Stimulated activated CD4-positive, alpha-beta T cell treated with anti-CD3 and anti-CD28 coated beads, Interleukin-1b, Interleukin-23, amount 100 ng/mL, for 48 hours (primary cell): ENCODE measurements at regions not wholly inside any gene's neighbourhood (a gene's known extent, or its start where the extent isn't known, plus 50 kb on each side); places are given as distances from the start of the nearest gene placed in this dataset.

Experiments used
- DNase-seq: peaks from one replicate; pipeline ENCODE4 v3.0.0-alpha.2; 2020

DNA sequence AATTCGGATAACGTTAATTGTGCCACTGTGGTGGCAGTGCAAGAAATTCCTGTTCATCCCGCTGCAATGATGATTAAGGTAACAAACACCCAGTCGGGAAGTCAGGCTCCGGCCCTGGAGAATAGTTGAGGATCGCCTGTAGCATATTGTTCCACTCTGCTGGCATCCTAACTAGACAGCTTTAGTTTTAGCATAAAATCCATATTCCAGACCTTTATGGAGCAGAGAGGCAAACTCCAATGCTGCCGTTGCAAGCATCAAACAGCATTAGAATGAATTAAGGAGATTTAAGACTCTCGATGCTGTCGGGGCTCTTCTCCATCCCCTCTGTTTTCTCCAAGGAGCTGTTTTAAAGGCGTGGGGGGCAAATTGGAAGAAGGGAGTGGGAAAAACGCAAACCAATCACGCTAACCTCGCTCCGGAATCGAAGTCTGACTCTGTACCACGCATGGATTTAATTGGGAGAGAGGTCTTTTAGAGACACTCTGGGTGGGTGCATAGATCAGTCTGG lies 660.4 kb downstream of the VRK1 start:
- no peak for DNase-seq

DNA sequence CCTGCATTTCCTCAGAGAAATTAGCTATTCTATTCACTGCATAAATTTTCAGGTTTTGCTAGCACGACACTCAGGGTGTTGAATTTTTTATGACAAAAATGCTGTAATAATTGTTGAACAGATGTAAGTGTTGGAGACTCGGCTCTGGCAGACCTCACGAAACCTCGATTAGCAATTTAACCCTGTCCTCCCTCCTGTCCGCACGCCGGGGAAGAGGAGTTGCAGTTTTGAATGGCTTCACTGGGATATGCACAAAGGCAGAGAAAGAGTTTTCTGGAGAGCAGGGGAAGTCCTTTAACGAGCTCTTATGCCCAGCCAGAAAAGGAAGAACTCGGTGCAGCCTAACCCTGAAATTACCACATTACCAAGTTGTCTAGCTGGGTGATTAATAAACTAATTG lies 661.1 kb downstream of the VRK1 start:
- DNase-seq: no peak

DNA sequence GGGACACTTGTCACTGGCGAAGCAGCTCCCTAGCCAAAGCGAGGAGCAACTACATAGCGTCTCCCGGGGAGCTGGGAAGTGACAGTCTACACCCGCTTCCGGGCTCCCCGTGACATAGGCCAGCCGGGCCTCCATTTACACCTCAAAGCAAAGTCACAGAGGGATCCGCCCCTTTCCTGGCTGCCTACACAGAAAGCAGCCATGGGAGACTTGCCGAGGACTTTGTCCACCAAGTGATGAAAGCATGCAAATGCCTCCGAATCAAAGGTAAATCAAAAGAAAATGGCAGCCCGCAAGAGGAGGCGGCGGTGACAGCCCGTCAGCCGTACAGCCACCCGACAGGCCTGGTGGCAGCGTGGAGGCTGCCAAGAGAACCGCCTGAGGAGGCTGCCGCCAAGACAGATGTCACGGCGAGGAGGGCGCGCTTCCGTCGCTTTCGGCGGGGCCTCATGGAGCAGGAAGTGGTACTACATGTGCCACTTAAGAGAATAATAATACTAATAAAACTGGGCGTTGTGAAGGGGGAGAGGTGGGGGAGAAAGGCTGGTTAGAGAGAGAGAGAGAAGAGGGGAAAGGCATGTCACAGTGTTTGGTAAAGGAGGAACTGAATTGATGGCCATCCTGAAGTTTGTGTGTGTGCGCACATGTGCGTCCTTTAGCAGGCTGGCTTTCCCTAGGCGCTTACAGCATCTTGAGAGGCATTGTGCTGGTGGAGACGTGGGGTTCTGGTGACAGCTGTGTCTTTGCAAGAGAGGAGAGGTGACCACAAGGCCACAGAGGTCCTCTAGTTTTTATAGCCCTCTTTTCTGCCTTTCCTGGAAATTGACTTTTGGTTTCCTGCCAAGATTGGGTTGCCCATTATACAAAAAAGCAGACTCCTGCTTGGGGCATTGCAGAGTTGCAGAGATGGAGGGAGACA lies 661.7 kb downstream of the VRK1 start:
- DNase-seq: peak; percentile 84

DNA sequence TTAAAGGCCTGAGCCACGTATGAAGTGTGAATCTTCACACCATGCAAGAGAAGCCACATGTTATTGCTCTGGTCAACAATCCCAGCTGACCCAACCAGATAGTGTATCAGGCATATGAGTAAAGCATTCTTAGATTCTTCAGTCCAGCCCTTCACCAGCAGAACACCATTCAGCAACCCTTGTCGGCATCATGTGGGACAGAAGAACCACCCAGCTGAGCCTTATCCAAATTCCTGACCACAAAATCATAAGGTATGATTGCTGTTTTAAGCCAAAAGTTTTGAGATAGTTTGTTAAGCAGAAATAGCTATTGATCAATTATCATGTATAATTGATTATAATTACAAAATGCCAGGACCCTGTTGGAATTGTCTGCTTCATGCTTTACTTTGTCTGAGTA lies 664.9 kb downstream of the VRK1 start:
- no peak for DNase-seq

DNA sequence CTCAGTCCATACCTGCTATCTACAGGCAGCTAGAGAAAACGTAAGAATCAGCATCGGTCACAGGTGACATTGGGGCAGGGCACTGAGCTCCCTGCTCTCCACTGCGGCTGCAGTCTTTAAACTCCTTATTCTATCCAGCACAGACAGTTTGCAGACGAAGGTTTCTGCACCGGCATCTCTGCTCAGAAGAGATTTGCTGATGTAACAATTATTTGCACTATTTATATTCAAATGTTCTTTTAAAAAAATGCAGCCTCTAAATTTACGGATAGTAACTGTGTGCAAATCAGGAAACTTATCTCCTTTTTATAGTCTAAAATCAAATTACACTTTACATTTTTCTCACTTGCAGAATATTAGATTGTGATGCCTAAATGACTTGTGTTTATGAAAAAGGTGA lies 671.0 kb downstream of the VRK1 start:
- no peak for DNase-seq

DNA sequence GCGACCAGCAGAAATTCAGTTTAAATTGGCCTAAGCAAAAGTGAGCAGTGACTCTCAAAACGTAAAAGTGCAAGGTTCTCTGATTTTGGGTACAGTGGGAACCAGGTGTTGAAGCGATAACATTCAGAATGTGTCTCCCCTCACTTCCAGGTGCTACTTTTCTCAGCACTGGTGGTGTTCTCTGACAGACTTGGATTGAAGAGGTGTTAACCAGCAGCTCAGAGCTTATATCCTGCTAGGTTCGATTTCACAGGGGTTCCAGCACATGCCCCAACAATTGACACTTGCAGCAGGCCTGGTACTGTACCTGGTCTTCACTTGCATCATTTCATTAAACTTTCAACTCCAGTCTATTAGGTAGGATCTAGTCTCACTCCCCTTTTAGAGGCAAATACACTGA lies 680.2 kb downstream of the VRK1 start:
- no peak for DNase-seq

DNA sequence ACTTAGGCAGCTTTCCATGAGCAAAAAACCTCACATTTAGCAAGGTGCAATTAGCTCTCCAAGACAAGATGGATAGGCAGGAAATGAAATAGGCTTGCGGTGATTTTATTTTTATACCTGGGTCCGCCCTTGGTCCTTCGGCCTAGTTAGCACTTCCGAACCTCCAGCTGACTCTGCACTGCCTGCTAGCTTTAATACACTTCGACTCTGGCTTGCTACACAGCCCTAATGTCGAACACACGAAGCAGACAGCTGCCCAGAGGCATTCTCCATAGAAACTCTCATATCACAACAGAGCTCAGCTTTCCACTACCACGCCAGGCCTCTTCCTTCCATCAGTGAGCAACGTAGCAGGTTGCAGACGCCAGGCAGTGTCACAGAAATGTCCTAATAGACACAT lies 688.0 kb downstream of the VRK1 start:
- DNase-seq: no peak

DNA sequence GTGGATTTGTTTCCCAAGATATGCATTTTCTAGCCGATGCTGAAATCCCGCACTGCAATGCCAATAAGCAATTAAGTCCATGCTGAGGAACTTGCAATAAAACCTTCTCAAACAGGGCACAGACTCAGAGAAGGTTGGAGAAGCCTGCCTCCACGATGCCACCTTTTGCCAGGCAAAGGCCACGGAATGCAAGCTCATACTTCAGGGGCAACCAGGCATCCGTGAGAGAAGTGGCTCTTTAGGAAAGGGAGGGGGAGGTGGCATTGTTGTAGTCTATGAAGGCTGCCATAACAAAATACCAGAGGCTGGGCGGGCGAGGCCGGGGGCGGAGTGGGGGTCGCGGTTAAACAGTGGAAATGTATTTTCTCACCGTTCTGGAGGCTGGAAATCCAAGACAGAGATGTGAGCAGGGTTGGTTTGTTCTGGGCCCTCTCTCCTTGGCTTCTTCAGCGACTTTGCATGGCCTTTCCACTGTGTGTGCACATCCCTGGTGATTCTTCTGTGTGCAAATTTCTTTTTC lies 689.5 kb downstream of the VRK1 start:
- no peak for DNase-seq

DNA sequence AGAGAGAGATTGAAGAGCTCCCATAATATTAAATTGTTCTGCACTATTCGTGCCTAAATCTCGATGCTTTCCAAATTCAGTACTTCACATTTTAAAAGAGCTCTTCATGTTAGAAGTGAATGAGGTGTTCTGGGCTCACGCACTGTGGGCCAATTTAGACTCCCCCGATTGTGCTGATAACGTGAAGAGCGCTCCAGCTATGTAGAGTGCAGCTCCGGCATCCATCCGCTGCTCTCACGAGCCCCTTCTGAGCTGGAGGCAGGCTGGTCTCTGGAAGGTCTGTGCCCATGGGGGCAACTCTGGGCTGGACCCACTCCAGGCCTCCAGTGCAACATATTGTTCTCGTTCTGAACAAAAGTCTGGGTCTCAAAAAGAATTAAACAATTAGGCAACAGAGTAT lies 692.6 kb downstream of the VRK1 start:
- DNase-seq: no peak

DNA sequence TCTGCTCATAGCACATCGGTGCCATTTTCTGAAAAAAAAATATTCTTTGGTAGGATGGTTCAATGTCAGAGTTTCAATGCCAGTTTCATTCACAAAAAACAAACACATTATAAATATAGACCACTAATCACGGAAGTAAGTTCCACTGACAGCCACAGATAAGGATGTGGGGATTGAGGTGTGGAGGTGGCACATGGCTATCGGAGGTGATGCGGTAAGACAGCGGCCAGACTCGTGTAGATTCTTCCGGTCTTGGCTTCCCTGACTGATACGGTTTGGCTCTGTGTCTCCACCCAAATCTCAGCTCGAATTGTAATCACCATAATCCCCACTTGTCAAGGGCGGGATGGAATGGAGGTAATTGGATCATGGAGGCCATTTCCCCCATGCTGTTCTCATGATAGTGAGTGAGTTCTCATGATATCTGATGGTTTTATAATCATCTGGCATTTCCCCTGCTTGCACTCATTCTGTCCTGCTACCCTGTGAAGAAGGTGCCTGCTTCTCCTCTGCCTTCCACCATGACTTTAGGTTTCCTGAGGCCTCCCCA lies 693.4 kb downstream of the VRK1 start:
- DNase-seq: no peak

DNA sequence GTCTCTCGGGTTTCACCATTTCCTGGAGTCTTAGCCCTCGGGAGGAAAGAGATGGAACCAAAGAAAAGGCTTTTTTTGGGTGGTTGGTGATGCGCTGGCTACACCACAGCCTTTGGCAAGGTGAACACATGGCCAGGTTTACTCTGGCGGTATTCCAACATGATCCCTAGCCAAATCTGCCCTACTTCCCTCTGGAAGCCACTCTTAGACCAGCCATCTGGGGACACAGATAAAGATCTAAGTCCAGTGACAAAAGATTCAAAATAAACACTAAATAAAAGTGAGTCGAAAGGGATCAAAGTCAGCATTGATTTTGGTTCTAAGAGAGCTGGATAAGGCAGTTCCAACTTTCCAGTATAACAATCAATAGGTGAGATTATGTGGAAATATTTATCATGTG lies 694.5 kb downstream of the VRK1 start:
- DNase-seq: no peak

DNA sequence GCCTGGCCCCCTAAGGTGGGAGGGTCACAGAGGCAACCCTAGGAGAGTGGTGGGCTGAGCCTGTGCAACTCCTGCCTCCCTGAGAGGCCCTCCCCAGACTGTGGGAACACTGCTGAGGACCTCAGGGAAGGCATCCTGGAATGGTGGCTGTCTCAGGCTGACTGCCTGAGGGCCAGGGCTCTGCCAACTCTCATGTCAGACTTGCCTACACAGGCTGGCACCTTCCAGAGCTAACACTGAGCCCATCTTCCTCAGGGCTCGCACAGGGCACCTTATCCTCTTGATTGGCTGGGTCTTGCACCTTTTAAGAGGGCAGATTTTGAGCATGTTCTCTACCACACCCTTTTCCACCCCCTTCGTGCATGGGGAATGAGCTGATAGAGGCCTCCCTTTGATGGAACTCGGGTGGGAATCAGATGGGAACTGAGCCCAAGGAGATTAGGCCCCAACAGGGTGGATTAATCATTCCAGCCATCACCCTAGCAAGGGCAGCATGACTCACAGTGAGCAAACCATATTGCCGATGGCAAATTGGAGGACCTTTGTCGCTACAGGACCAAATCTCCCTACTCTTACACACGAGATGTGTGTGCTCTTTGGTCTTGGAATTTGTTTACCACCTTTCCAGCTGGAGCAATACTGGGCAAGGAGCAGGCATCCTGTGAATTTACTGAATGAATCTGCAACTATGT lies 702.8 kb downstream of the VRK1 start:
- DNase-seq: no peak

DNA sequence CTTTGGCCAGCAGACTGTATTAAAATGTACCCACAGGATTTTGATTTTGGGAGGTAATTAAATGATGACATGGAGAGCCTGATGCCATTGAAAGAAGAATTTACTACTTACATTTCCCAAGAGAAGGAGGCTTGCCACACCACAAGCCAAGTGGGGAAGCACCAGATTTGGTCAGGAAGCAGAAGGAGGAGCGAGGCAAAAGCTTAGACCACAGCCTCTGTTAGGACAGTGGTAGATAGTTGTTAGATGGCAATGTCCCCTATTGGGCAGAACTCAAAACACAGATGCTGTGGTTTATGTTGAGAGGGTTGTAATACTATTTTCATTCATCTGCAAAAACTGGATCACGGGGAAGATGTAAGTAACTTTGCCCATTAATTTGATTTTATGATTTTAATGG lies 709.4 kb downstream of the VRK1 start:
- no peak for DNase-seq

DNA sequence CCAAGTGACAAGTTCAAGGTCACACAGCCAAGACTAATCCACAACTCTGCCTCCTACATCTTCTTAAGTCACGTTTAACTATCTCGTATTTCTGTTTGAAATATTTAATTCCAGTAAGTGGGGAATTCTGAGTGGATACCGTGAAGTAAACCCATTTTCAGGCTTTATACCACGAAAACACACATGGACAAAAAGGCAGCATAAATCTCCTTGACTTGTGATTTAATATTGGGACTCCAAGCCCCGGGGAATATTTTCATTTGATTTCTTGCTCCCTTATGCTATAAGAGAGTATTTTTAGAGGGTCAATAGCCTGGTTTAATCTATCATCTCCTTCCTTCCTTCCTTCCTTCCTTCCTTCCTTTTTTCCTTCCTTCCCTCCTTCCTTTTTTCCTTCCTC lies 716.7 kb downstream of the VRK1 start:
- no peak for DNase-seq

DNA sequence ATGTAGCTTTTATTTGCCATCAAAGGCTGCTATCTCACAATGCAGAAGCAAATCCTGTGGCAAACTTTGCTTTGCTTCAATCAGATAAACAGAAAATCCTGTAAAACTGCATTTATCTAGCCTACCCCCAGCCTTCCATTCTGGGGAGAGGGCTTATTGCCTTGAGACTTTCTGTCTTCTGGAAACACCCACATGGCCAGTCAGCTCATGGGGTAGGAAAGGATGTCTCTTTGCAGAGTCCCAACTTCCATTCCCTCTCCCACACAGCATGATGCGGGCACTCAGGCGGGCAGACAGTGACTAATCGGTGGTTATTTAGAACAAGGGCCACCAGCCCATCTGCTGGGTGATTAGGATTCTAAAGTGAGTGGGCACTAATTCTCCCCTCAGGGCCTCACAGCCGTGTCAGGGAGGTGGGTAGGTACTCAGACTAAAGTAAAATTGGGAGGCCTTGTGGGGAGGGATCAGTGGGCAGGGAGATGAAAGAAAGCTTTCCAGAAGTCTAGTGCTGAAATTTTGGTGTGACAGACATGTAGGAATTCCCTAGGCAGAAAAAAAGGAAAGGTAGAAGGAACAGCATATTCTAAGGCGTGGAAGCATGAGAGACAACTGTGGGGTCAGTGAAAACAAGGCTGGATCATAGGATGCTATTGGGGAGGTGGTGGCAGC lies 720.5 kb downstream of the VRK1 start:
- no peak for DNase-seq

DNA sequence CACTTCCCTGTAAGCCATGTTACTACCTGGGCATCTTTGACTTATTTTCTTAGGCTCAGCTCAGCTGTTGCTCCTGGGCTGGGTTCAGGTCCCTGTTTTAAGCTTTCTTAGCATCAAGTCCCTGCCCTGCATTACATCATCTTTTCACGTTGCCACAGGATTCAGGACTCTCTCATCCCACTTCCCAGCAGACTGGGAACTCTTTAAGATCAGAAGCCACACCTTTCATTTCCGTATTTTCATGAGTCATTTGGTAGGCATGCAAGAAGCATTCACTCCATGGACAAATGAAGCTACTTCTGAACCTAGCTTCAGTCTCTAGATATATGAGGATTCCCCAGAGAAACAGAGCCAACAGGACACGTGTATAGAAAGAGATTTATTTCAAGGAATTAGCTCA lies 726.8 kb downstream of the VRK1 start:
- no peak for DNase-seq

DNA sequence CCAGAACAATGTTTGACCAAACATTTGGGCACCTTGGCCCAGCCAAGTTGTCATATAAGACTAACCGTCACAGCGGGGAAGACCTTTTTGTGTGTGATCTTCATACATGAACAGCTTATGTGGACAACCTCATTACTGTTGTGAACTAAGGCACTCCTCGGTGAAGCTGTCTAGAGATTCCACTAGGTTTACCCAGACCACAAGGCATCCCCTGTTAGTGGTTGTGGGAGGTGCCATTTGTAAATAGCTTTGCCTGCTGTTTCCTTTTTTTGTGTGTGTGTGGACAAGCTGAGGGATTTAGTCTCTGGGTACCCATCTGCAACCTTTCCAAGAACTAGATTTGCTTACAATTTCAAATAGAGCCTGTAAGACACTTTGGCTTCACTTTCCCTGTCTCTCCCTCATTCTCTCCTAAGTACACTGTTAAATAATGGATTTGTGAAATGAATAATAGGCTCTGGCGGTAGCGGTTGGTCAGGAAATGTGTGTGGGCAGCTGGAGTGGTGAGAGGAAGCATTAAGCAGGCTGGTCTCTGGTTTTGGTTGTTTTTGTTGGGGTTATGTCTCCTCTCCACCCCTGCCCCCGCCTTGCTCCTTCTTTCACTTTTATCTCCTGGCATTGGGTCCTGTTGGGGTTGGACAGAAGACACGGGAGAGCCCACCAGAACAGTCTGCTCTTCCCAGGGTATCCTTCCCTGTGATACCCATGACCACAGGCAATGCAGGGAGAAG lies 727.6 kb downstream of the VRK1 start:
- no peak for DNase-seq

DNA sequence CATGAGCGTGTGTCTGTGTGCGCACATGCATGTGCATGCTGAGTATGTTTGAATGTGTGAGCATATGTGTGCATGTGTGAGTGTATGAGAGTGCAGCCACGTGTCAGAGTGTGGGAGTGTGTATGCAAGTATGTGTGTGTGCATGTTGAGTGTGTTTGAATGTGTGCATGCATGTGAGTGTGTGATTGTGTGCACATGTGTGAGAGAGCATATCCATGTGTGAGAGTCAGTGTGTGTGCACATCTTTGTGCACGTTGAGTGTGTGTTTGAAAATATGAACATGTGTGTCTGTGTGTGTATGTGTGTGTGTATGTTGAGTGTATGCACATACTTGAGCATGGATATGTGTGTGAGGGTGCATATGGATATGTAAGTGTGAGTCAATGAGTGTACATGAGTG lies 730.8 kb downstream of the VRK1 start:
- DNase-seq: no peak

DNA sequence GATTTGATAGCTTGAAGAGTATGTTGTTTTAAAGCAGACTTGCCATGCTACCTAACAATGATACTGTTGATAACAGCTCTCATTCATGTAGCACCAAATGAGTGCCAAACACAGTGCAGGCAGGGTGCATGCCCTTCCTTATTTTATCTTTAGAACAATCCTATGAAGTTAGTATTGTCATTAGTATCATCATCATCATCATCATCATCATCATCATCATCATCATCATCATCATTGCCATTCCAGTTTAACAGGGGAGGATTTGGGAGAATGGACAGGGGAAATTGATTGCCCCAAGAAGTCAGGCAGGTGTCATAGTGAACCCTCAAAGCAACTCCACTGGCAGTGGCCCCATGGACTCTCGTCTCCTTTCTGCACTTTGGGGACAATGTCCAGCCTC lies 734.9 kb downstream of the VRK1 start:
- no peak for DNase-seq

DNA sequence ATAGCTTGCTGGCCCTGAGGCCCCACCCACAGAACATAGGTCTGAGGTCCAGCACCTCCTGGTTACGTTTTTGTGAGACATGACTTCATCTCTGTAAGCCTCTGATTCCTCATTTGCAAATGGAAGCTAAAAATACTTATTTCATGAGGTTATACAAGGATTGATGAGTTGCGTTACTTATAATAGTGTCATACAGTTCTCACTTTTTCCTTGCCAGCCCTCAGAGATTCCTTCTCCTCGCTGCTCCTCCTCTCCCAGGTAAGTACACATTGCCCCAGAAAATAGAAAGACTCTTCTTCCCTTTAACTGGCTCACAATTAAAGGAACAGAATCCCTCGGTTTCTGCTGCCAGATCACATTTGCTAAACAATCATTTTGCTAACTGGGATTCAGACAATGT lies 739.2 kb downstream of the VRK1 start:
- DNase-seq: no peak

DNA sequence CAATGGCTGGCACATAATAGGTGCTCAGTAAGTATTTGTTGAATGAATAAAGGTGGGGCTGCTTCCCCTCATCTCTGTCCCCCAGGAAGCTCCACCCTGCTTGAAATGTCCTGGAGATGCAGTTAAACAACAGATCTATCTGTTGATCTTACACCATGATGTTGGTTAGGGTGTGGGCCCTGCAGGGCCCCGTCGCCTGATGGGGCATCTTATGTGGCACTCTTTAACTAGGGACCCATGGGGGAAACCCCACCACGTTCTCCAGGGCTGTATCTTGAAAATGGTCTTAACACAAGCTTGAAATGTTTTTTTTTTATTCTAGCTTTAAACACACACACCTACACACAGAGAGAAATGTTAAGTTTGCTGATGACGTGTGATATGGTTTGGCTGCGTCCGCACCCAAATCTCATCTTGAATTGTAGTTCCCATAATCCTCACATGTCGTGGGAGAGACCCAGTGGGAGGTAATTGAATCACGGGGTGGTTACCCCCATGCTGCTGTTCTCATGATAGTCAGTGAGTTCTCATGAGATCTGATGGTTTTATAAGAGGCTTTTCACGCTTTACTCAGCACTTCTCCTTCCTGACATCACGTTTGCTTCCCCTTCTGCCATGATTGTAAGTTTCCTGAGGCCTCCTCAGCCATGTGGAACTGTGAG lies 741.7 kb downstream of the VRK1 start:
- DNase-seq: no peak

DNA sequence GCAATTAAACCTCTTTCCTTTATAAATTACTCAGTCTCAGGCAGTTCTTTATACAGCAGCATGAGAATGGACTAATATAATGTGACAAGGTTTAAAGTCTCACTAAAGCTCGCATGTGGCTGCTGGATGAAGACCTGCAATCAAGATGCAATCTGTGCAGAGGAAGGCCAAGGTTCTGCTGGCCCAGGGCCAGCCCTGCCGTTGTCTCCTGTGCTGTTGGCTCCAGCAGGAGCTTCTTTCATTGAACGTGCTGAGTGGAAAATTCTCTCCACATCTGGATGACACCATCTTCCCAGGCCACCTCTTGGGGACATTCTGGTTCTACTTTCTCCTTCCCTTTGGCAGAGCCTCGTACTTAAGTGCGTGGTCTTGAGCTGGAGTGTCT lies 742.2 kb downstream of the VRK1 start:
- DNase-seq: no peak
